ENCODE measurements at regions not wholly inside any gene's neighbourhood (a gene's known extent, or its start where the extent isn't known, plus 50 kb on each side); places are given as distances from the start of the nearest gene placed in this dataset.

- BruUV-seq (replicated peaks): no TSS peak
- no peak for FAIRE-seq
- no peak for DNase-seq (ENCODE audit: low spot score)
- ChIA-PET POLR2A (no interaction called here), CTCF (ENCODE audit: low intra/inter-chr PET ratio, low total read pairs) (no interaction called here)
- 4% methylated on average over 3 of the region's 3 CpGs for WGBS (ENCODE audit: low lambda C conversion rate)
- H4K20me1 ChIP-seq (ENCODE audit: insufficient read depth, low read length): no peaks in the 10 kb centered on the region
- in situ Hi-C loops (cut with HindIII; ENCODE audit: extremely low pct_ligation_motif_present, low pct_unique_long_range_greater_than_20kb) (no loop called here), intact Hi-C loops (cut with micrococcal nuclease; ENCODE audit: unreplicated experiment) (no loop called here)
- H3K4me2 ChIP-seq (ENCODE audit: low read depth, low read length): no peak overlapping the region
- no peak overlapping the region for H3K9ac ChIP-seq (ENCODE audit: insufficient read depth, low read depth, low read length)
- no peak overlapping the region for H2AFZ ChIP-seq (ENCODE audit: low read length)
- H3K36me3 ChIP-seq (replicated peaks in 1 of 2; ENCODE audit: control insufficient read depth in 1 of 2, insufficient read depth in 2 of 2, low read length in 2 of 2): no peaks in the 10 kb centered on the region
- H3K4me1 ChIP-seq (ENCODE audit: insufficient read depth, low read length): no peaks in the 10 kb centered on the region
- ATAC-seq: no peak
- no peaks in the 10 kb centered on the region for H3K79me2 ChIP-seq (ENCODE audit: insufficient read depth, low read length)
- H3K27me3 ChIP-seq (ENCODE audit: control insufficient read depth in 1 of 2, insufficient read depth in 2 of 2, low read length in 2 of 2): no peaks in the 10 kb centered on the region
- no peak overlapping the region for H3K4me3 ChIP-seq (replicated peaks in 1 of 3; ENCODE audit: insufficient read depth in 1 of 3, low read depth in 2 of 3, low read length in 3 of 3)
- no peak overlapping the region for H3K27ac ChIP-seq (ENCODE audit: extremely low read length, insufficient read depth, low read length)
- H3K9me3 ChIP-seq (ENCODE audit: low read length): peaks cover 9% of the 10 kb centered on the region; the same call in 1 of the 2 replicates
- TF ChIP-seq ZC3H13 (CRISPR knock-in tag; IDR thresholded peaks at IDR 0.05) (no peak), DBP (CRISPR knock-in tag; IDR thresholded peaks at IDR 0.05; ENCODE audit: not compliant biosample characterization) (no peak), THAP9 (CRISPR knock-in tag; IDR thresholded peaks at IDR 0.05; ENCODE audit: borderline replicate concordance) (no peak), ZNF10 (CRISPR knock-in tag; IDR thresholded peaks at IDR 0.05; ENCODE audit: borderline replicate concordance, low read depth) (no peak), ZFP41 (CRISPR knock-in tag; IDR thresholded peaks at IDR 0.05; ENCODE audit: borderline replicate concordance) (no peak), MZF1 (CRISPR knock-in tag; IDR thresholded peaks at IDR 0.05; ENCODE audit: borderline replicate concordance) (no peak), GPBP1L1 (CRISPR knock-in tag; IDR thresholded peaks at IDR 0.05) (no peak), LBX2 (CRISPR knock-in tag; IDR thresholded peaks at IDR 0.05; ENCODE audit: borderline replicate concordance) (no peak), RBFOX2 (IDR thresholded peaks at IDR 0.05; ENCODE audit: low read depth, low read length) (no peak), THRA (CRISPR knock-in tag; IDR thresholded peaks at IDR 0.05; ENCODE audit: borderline replicate concordance) (no peak), ZNF772 (CRISPR knock-in tag; IDR thresholded peaks at IDR 0.05) (no peak), ONECUT2 (CRISPR knock-in tag; IDR thresholded peaks at IDR 0.05) (no peak), BHLHE40 (IDR thresholded peaks at IDR 0.05; ENCODE audit: low read length) (no peak), ZBTB2 (CRISPR knock-in tag; IDR thresholded peaks at IDR 0.05; ENCODE audit: low read depth) (no peak), NCOA5 (CRISPR knock-in tag; IDR thresholded peaks at IDR 0.05) (no peak), ZNF607 (CRISPR knock-in tag; IDR thresholded peaks at IDR 0.05; ENCODE audit: borderline replicate concordance) (no peak)
These were observed 1007.7 kb downstream of the DSC3 start for GRCh38 chr18:30034818-30035217.
